Nucleus accumbens (tissue), 56 donors: ENCODE measurements at regions not wholly inside any gene's neighbourhood (a gene's known extent, or its start where the extent isn't known, plus 50 kb on each side); places are given as distances from the start of the nearest gene placed in this dataset.

Source experiments
- DNase-seq, 56 donors: peaks; one replicate each; lab custom pipeline; 2025; lab: John Stamatoyannopoulos, UW

DNA sequence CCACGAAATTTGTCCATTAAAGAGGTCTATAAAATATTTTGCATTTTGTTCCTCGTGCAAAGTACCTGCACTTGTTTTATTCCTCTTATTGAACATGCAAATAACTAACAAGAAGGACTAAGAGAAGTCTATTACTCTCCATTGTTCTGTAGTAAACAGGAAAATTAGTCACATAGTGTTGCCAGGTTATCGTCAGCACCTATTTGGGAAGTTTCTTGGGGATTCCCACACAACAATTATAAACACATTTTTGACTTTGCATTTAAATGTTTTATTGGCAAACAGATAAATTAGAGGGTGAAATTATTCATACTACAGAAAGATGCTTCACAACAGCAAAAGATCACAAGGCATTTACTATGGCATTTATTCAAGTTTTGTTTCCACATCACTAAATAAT, 174.5 kb downstream of the ZC3H11B start:
- DNase-seq: no peak

- DNase-seq: no peak
These were observed 178.0 kb downstream of the ZC3H11B start for GRCh38 chr1:219434923-219435297.

GRCh38 chr1:219434285-219434922, 178.5 kb downstream of the ZC3H11B start:
- no peak for DNase-seq

- DNase-seq: peak in 2 of 56 donors; percentile 1 to 6
These were observed 179.3 kb downstream of the ZC3H11B start for GRCh38 chr1:219433496-219434131.

GRCh38 chr1:219433001-219433400, 179.9 kb downstream of the ZC3H11B start:
- no peak for DNase-seq

DNA sequence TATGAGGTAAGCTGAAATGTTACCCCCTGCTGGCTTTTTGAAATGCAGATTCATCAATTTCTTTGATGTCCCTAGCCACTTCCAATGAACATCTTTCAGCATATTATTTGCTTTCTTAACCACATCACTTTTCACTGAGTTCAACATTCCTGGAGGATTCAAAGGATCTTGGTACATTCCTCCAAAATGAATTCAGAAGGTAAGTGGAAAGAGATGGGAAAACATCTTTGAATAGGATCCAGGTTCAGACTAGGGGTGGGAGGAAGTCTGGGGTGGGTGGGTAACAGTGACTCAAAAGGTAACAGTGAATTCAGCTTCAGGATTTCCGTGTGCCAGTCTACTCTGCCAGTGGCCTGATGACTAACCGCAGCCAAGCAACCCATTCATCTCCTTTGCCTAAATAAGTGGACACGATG, 180.7 kb downstream of the ZC3H11B start:
- DNase-seq: no peak

DNA sequence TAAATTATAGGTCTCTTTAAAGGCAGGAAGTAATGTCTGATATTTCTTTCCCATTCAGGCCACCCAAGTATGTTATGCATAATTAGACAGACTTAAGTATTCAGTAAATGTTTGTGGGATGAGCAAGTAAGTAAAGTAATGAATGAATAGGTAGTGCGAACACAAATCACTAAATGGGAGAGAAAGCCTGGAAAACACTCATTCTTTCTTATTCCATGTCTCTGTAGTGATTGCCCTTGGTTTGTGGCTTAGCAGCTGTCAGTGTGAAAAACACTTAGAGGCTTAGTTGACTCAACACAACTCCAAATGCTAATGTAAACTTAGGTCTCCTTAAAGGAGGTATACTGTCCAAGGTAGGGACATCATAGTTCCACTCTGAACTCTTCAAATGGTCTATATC, 182.5 kb downstream of the ZC3H11B start:
- DNase-seq: no peak

DNA sequence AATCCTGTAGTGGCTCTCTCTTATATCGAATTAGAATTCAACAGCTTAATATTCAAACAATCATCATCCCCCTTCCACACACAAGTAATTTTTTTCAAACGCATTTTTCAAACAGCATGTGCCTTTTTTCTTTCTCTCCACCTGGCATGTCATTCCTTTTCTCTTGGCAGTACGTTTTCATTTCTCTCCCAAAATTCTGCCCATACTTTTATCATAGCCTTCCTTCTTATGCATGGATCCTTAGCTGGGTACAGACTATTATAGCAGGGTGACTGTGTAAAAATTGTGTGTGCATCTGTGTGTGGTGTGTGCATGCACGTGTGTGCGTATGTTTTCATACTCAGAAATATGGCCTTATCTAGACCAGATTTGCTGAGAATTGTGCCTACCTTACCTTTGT, 184.3 kb downstream of the ZC3H11B start:
- DNase-seq: no peak

- DNase-seq: no peak
These were observed 184.9 kb downstream of the ZC3H11B start for GRCh38 chr1:219427989-219428388.

GRCh38 chr1:219427403-219427802, 185.5 kb downstream of the ZC3H11B start:
- no peak for DNase-seq

GRCh38 chr1:219422811-219423598, 189.9 kb downstream of the ZC3H11B start:
- no peak for DNase-seq

DNA sequence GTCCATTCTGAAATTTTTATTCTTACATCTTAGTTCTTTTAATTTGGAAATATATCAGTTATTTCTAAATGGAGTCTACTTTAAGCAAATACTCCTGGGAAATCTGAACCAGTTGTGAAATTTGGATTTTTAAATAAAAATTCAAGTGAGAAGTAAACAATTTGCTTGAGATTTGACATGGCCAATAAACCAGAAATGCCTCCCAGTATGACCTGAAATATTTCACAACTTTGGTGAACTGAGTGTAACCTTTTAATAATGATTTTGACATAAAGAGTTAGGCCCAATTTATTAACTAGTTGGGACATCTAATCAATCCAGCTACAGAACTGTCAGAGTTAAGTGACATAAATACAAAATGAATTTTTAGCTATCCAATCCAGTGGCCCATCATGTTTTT, 192.0 kb downstream of the ZC3H11B start:
- no peak for DNase-seq

- no peak for DNase-seq
These were observed 193.0 kb downstream of the ZC3H11B start for GRCh38 chr1:219419860-219420259.

DNA sequence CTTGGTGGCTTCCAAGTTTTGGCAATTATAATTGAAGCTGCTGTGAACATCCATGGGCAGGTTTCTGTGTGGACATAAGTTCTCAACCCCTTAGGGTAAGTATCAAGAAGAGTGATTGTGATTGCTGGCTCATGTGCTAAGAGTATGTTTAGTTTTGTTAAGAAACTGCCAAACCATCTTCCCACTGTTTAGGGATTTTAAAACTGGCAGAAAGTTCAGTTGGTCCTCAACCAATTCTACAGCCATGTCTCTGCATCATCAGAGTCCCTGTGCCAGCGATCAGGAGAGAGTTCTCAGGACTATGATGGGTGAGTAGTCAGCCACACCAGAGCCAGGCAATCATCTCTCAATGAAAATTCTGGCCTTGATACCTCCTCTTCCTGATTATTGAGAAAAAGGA, 193.8 kb downstream of the ZC3H11B start:
- DNase-seq: no peak

DNA sequence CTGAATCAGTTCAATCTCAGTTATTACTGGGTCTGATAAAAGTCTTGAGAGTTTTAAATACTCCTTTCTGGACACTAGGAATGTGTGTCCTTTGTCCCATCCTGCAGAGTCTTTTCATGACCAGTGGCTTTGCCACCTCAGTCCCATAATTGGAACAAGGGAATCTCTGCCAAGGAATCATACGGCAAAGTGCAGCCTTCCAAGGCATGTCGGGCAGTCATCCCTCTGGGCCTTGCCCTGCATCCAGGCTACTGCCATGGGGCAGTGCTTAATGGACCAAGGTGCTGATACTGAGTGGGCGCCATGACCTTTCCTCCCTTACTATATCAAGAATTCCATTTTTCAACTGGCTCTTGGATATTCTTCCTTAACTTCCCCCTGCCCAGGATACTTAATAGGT, 195.3 kb downstream of the ZC3H11B start:
- DNase-seq: no peak

DNA sequence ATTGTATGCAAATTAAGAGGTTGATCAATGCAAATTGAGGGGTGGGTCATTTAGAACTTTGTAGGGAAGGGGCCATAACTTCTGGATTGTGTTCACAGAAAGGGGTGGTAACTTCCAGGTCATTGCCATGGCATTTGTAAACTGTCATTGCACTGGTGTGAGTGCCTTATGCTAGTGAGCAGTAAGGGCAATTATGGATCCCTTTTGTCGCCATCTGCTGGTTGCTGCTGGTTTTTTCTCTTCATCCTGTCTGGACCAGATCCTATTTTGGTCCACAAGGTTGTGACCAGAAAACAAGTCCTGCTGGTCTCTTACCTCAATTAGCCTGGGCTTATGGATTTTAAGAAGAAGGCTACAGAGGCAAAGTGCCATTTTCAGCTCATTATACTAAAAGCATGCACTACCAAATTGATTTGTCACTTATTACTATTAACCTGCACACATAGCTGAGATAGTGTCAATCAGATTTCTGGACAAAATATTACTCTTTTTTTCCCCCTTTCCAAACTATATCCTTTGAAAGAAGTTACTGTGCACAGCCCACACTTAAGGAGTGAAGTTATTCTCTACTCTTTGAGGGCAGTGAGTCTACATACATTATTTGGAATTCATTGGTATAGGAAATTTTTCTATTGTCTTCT, 196.2 kb downstream of the ZC3H11B start:
- peak in 30 of 56 donors; percentile 1 to 45 (median 12) for DNase-seq

- no peak for DNase-seq
These were observed 197.0 kb downstream of the ZC3H11B start for GRCh38 chr1:219415915-219416314.

DNA sequence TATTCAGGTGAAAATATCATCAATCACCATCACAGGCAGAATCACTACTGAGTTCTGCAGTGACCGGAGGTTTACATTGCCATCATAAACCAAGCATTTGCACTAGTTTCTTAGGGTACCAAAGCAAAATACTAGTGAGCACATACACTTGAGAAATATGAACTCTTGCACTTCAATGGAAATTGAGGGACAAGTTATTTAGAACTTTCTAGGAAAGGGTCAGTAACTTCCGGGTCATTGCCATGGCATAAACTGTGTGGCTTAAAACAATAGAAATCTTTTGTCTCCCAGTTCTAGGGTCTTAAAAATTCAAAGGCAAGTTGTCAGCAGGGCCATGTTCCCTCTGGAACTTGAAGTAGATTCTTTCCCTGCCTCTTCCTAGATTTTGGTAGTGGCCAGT, 197.5 kb downstream of the ZC3H11B start:
- DNase-seq: no peak

DNA sequence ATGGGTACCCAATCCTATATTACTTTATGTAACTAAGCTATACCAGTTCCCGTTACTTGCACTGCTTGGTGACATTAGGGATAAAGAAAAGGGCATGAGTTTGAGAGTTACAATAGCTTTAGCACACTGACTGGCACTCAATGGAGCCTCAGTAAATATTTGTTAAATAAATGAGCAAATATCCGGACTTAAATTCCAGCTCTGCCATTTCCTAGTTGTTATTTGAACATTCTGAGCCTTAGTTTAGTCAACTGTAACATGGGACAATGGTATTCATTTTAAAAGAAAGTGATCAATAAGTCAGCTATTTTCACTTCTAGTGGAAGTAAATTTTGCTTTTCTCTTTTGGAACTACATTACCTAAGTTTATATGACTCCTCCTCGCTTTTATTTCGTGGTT, 198.7 kb downstream of the ZC3H11B start:
- DNase-seq: no peak

- DNase-seq: no peak
These were observed 199.4 kb downstream of the ZC3H11B start for GRCh38 chr1:219413536-219413935.

DNA sequence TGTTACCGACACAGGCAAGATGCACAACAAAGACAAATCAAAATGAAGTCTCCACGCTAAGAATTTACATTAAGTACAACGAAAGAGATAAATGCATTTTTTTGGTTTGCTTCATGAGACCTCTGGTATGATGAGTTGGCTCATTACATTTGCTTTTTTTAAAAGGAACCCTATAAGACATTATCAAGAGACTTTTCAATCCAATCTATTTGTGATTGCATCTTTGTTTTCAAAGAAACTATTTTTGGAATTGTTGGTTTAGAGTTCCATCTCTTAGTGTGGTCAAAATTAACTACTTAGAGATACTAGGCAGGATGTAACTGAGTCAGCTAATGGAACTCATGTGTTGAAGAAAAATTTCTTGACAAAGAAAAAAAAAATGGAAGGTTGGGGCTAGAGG, 200.1 kb downstream of the ZC3H11B start:
- no peak for DNase-seq
